ENCODE measurements at regions not wholly inside any gene's neighbourhood (a gene's known extent, or its start where the extent isn't known, plus 50 kb on each side); places are given as distances from the start of the nearest gene placed in this dataset.
"Not testable (repeated sequence)": the region's sequence is repeated elsewhere in the genome, so short reads cannot be mapped to it uniquely, and the experiment has no call there.

- DNase-seq (ENCODE audit: low spot score), result no peak
Measured at GRCh38 chr11:122604621-122605020, 50.9 kb upstream of the UBASH3B start.

- DNase-seq (ENCODE audit: low spot score), result no peak
Measured at GRCh38 chr11:122601141-122602125, 54.1 kb upstream of the UBASH3B start.

GRCh38 chr11:122600290-122600689 is 55.2 kb upstream of the UBASH3B start:
- DNase-seq (ENCODE audit: low spot score), result no peak

- DNase-seq (ENCODE audit: low spot score), result no peak
Measured at GRCh38 chr11:122599434-122599833, 56.1 kb upstream of the UBASH3B start.

GRCh38 chr11:122598971-122599370 is 56.6 kb upstream of the UBASH3B start:
- DNase-seq (ENCODE audit: low spot score), result no peak

- DNase-seq (ENCODE audit: low spot score), result no peak
Measured at GRCh38 chr11:122597511-122597910, 58.0 kb upstream of the UBASH3B start.

GRCh38 chr11:122594986-122595645 is 60.4 kb upstream of the UBASH3B start:
- DNase-seq (ENCODE audit: low spot score), result no peak

GRCh38 chr11:122593473-122594420 is 61.8 kb upstream of the UBASH3B start:
- DNase-seq (ENCODE audit: low spot score), result no peak

- no peak for DNase-seq (ENCODE audit: low spot score)
Measured at GRCh38 chr11:122592641-122593040, 62.9 kb upstream of the UBASH3B start.

- DNase-seq (ENCODE audit: low spot score), result no peak
Measured at GRCh38 chr11:122584670-122585069, 70.9 kb upstream of the UBASH3B start.

- not testable (repeated sequence) for DNase-seq (ENCODE audit: low spot score)
Measured at GRCh38 chr11:122580071-122580470, 75.5 kb upstream of the UBASH3B start.

- DNase-seq (ENCODE audit: low spot score), result no peak
Measured at GRCh38 chr11:122578171-122578825, 77.2 kb upstream of the UBASH3B start.

- no peak for DNase-seq (ENCODE audit: low spot score)
Measured at GRCh38 chr11:122572592-122572991, 82.9 kb upstream of the UBASH3B start.

GRCh38 chr11:122563761-122564160 is 91.8 kb upstream of the UBASH3B start:
- no peak for DNase-seq (ENCODE audit: low spot score)

- no peak for DNase-seq (ENCODE audit: low spot score)
Measured at GRCh38 chr11:122559734-122560382, 95.7 kb upstream of the UBASH3B start.

GRCh38 chr11:122559218-122559617 is 96.3 kb upstream of the UBASH3B start:
- not testable (repeated sequence) for DNase-seq (ENCODE audit: low spot score)

- DNase-seq (ENCODE audit: low spot score), result not testable (repeated sequence)
Measured at GRCh38 chr11:122557163-122557562, 98.4 kb upstream of the UBASH3B start.

- peak; percentile 14 for DNase-seq (ENCODE audit: low spot score)
Measured at GRCh38 chr11:122556605-122557004, 98.9 kb upstream of the UBASH3B start.

- no peak for DNase-seq (ENCODE audit: low spot score)
Measured at GRCh38 chr11:122538060-122538459, 117.5 kb upstream of the UBASH3B start.

- no peak for DNase-seq (ENCODE audit: low spot score)
Measured at GRCh38 chr11:122524898-122525297, 130.6 kb upstream of the UBASH3B start.

Data from HuH-7 (cell line).